Bronchial epithelial cell (primary cell): ENCODE measurements at regions not wholly inside any gene's neighbourhood (a gene's known extent, or its start where the extent isn't known, plus 50 kb on each side); places are given as distances from the start of the nearest gene placed in this dataset.

ENCODE experiments used
- DNase-seq: peaks from one replicate; pipeline ENCODE4 v3.0.0-alpha.2; 2010; ENCODE audit warnings: low read depth
- FAIRE-seq: peaks from 2 replicates; lab custom pipeline; 2011; peaks lifted over from hg19 to GRCh38; lab: Jason Lieb, UNC
- H3K27me3 ChIP-seq: 2 replicates; pipeline ENCODE4 v1.5.1; 2011; ENCODE audit warnings: low read length; ENCODE audit not compliant: control insufficient read depth, insufficient read depth
- H3K36me3 ChIP-seq: 2 replicates; pipeline ENCODE4 v1.5.1; 2011; ENCODE audit warnings: low read length; ENCODE audit not compliant: control insufficient read depth, insufficient read depth
- H3K4me3 ChIP-seq: 2 replicates; pipeline ENCODE4 v1.5.1; 2011; ENCODE audit warnings: mild to moderate bottlenecking, low read depth, low read length, control low read depth
- CTCF ChIP-seq: IDR thresholded peaks from 2 replicates; pipeline ENCODE4 v1.5.1; 2011; ENCODE audit warnings: mild to moderate bottlenecking, moderate library complexity, low read length, control low read depth, inconsistent platforms; ENCODE audit not compliant: insufficient read depth, severe bottlenecking

GRCh38 chr14:99039331-99040041 is 232.5 kb downstream of the BCL11B start:
- Histone ChIP-seq H3K36me3 (no peaks in the 10 kb centered on the region), H3K27me3 (no peaks in the 10 kb centered on the region), H3K4me3 (no peak overlapping the region)
- no peak for TF ChIP-seq CTCF
- DNase-seq (no peak), FAIRE-seq (no peak)

GRCh38 chr14:99040052-99040451 is 231.9 kb downstream of the BCL11B start:
- H3K4me3 ChIP-seq: no peak overlapping the region
- H3K36me3 ChIP-seq: no peaks in the 10 kb centered on the region
- DNase-seq (no peak), FAIRE-seq (no peak)
- H3K27me3 ChIP-seq: no peaks in the 10 kb centered on the region
- TF ChIP-seq CTCF: no peak

- no peak for FAIRE-seq
- no peak for TF ChIP-seq CTCF
- Histone ChIP-seq H3K27me3 (no peaks in the 10 kb centered on the region), H3K36me3 (no peaks in the 10 kb centered on the region), H3K4me3 (no peak overlapping the region)
- DNase-seq: no peak
These were observed 231.3 kb downstream of the BCL11B start for GRCh38 chr14:99040711-99041110.

- no peak for TF ChIP-seq CTCF
- H3K27me3 ChIP-seq: no peaks in the 10 kb centered on the region
- H3K4me3 ChIP-seq: no peak overlapping the region
- H3K36me3 ChIP-seq: no peaks in the 10 kb centered on the region
- FAIRE-seq (no peak), DNase-seq (peak; percentile 8)
These were observed 230.7 kb downstream of the BCL11B start for GRCh38 chr14:99041141-99041819.

GRCh38 chr14:99041820-99042174 is 230.2 kb downstream of the BCL11B start:
- DNase-seq (peak; percentile 9), FAIRE-seq (no peak)
- TF ChIP-seq CTCF: no peak
- Histone ChIP-seq H3K4me3 (no peak overlapping the region), H3K27me3 (no peaks in the 10 kb centered on the region), H3K36me3 (no peaks in the 10 kb centered on the region)
